SU-DHL-6 (cell line): ENCODE measurements at regions not wholly inside any gene's neighbourhood (a gene's known extent, or its start where the extent isn't known, plus 50 kb on each side); places are given as distances from the start of the nearest gene placed in this dataset.

Experiments
- H2AFZ ChIP-seq: fragments of 200-600 bp; sonication (generic); 2 replicates; pipeline ENCODE4 v1.6.1; 2014; ENCODE audit warnings: low read depth, mild to moderate bottlenecking, moderate library complexity, mixed read lengths, antibody characterized with exemption, low read length; ENCODE audit not compliant: severe bottlenecking
- H3F3A ChIP-seq: fragments of 200-600 bp; shearing (Covaris generic); 2 replicates; pipeline ENCODE4 v1.6.0; 2016; ENCODE audit warnings: antibody characterized with exemption, mild to moderate bottlenecking; ENCODE audit not compliant: insufficient read depth
- H3K27ac ChIP-seq: fragments of 200-600 bp; sonication (generic); 2 replicates; pipeline ENCODE4 v1.5.1; 2016; ENCODE audit warnings: low read depth, mild to moderate bottlenecking, low read length, moderate library complexity, mixed read lengths
- H3K27me3 ChIP-seq: fragments of 200-600 bp; sonication (generic), shearing (Covaris generic); 2 replicates; pipeline ENCODE4 v1.6.0; 2014; ENCODE audit warnings: mild to moderate bottlenecking, low read length
- H3K36me3 ChIP-seq: fragments of 200-600 bp; sonication (generic); 2 replicates; pipeline ENCODE4 v1.6.1; 2014; ENCODE audit warnings: mild to moderate bottlenecking, low read length, mixed read lengths
- H3K4me2 ChIP-seq: fragments of 300-600, 200-600 bp; shearing (Covaris generic), sonication (generic); 2 replicates; pipeline ENCODE4 v1.6.0; 2014; ENCODE audit warnings: low read length, low read depth, mild to moderate bottlenecking; ENCODE audit not compliant: poor library complexity, severe bottlenecking
- H3K4me3 ChIP-seq: fragments of 200-600 bp; sonication (generic); 2 replicates; pipeline ENCODE4 v1.5.1; 2014; ENCODE audit warnings: antibody characterized with exemption, low read length, mild to moderate bottlenecking, mixed read lengths; ENCODE audit not compliant: insufficient read depth, poor library complexity, severe bottlenecking
- H3K79me2 ChIP-seq: fragments of 200-600 bp; sonication (generic); 2 replicates; pipeline ENCODE4 v1.6.1; 2014; ENCODE audit warnings: mild to moderate bottlenecking, low read length, moderate library complexity; ENCODE audit not compliant: insufficient read depth
- H3K9ac ChIP-seq: fragments of 200-600 bp; sonication (generic); 2 replicates; pipeline ENCODE4 v1.7.0; 2014; ENCODE audit warnings: mild to moderate bottlenecking, low read length
- H3K9me2 ChIP-seq: fragments of 200-600 bp; sonication (generic); replicated peaks from 2 replicates; pipeline ENCODE4 v1.6.1; 2014; ENCODE audit warnings: low read length; ENCODE audit not compliant: insufficient read depth
- H3K9me3 ChIP-seq: fragments of 200-600 bp; sonication (generic); 2 replicates; pipeline ENCODE4 v1.6.1; 2014; ENCODE audit warnings: low read length, mixed read lengths; ENCODE audit not compliant: insufficient read depth
- H4K20me1 ChIP-seq: fragments of 200-600 bp; sonication (generic); 2 replicates; pipeline ENCODE4 v1.6.1; 2014; ENCODE audit warnings: low read depth, mild to moderate bottlenecking, antibody characterized with exemption, low read length, moderate library complexity, mixed read lengths
- CTCF ChIP-seq: fragments of 200-600 bp; sonication (generic); IDR thresholded peaks from one replicate; pipeline ENCODE4 v1.5.1; 2017; ENCODE audit warnings: antibody characterized with exemption, mild to moderate bottlenecking, low read length, moderate library complexity; ENCODE audit not compliant: insufficient read depth, poor library complexity, severe bottlenecking
- EZH2phosphoT487 ChIP-seq: fragments of 200-600 bp; sonication (generic), shearing (Covaris generic); conservative IDR thresholded peaks from 2 replicates; pipeline ENCODE4 v1.6.1; 2018; ENCODE audit warnings: mild to moderate bottlenecking, antibody characterized with exemption, low read length, moderate library complexity, mixed read lengths

GRCh38 chr11:116510166-116510565 lies 262.6 kb downstream of the BUD13 start:
- TF ChIP-seq EZH2phosphoT487 (no peak), CTCF (no peak)
- Histone ChIP-seq H3K4me3 (no peak overlapping the region), H3K9me2 (no peaks in the 10 kb centered on the region), H3F3A (no peaks in the 10 kb centered on the region), H3K9me3 (no peaks in the 10 kb centered on the region), H3K36me3 (no peaks in the 10 kb centered on the region), H3K4me2 (no peak overlapping the region), H3K27me3 (no peaks in the 10 kb centered on the region), H2AFZ (no peak overlapping the region), H3K79me2 (no peaks in the 10 kb centered on the region), H3K9ac (no peak overlapping the region), H3K27ac (no peak overlapping the region), H4K20me1 (no peaks in the 10 kb centered on the region)

- H3K4me2 ChIP-seq, result no peak overlapping the region
- H3K27me3 ChIP-seq, result no peaks in the 10 kb centered on the region
- no peak overlapping the region for H3K9ac ChIP-seq
- no peaks in the 10 kb centered on the region for H3K79me2 ChIP-seq
- H3K4me3 ChIP-seq, result no peak overlapping the region
- no peaks in the 10 kb centered on the region for H3K9me3 ChIP-seq
- no peak overlapping the region for H2AFZ ChIP-seq
- H3K36me3 ChIP-seq, result no peaks in the 10 kb centered on the region
- no peaks in the 10 kb centered on the region for H3F3A ChIP-seq
- H4K20me1 ChIP-seq, result no peaks in the 10 kb centered on the region
- no peaks in the 10 kb centered on the region for H3K9me2 ChIP-seq
- H3K27ac ChIP-seq, result no peak overlapping the region
- TF ChIP-seq EZH2phosphoT487 (no peak), CTCF (no peak)
Measured at GRCh38 chr11:116509551-116509950, 263.2 kb downstream of the BUD13 start.

GRCh38 chr11:116507849-116508695 lies 264.7 kb downstream of the BUD13 start:
- no peak overlapping the region for H3K27ac ChIP-seq
- no peak overlapping the region for H3K4me2 ChIP-seq
- TF ChIP-seq EZH2phosphoT487 (no peak), CTCF (no peak)
- H3F3A ChIP-seq, result no peaks in the 10 kb centered on the region
- H3K9me2 ChIP-seq, result no peaks in the 10 kb centered on the region
- no peaks in the 10 kb centered on the region for H3K79me2 ChIP-seq
- no peak overlapping the region for H2AFZ ChIP-seq
- H3K27me3 ChIP-seq, result no peaks in the 10 kb centered on the region
- H3K9me3 ChIP-seq, result no peaks in the 10 kb centered on the region
- H3K4me3 ChIP-seq, result no peak overlapping the region
- H4K20me1 ChIP-seq, result no peaks in the 10 kb centered on the region
- H3K9ac ChIP-seq, result no peak overlapping the region
- no peaks in the 10 kb centered on the region for H3K36me3 ChIP-seq
